NCI-H2196 treated with DMSO at 0.1 percent for 48 hours (cell line): ENCODE measurements at regions not wholly inside any gene's neighbourhood (a gene's known extent, or its start where the extent isn't known, plus 50 kb on each side); places are given as distances from the start of the nearest gene placed in this dataset.
"Not testable (repeated sequence)": the region's sequence is repeated elsewhere in the genome, so short reads cannot be mapped to it uniquely, and the experiment has no call there.

Experiments
- DNase-seq: peaks from one replicate; lab custom pipeline; 2025; ENCODE audit not compliant: unreplicated experiment; lab: John Stamatoyannopoulos, UW

- no peak for DNase-seq
Measured at GRCh38 chr3:150135287-150135721, 164.6 kb upstream of the PFN2 start.

- no peak for DNase-seq
Measured at GRCh38 chr3:150133293-150133692, 162.6 kb upstream of the PFN2 start.

DNA sequence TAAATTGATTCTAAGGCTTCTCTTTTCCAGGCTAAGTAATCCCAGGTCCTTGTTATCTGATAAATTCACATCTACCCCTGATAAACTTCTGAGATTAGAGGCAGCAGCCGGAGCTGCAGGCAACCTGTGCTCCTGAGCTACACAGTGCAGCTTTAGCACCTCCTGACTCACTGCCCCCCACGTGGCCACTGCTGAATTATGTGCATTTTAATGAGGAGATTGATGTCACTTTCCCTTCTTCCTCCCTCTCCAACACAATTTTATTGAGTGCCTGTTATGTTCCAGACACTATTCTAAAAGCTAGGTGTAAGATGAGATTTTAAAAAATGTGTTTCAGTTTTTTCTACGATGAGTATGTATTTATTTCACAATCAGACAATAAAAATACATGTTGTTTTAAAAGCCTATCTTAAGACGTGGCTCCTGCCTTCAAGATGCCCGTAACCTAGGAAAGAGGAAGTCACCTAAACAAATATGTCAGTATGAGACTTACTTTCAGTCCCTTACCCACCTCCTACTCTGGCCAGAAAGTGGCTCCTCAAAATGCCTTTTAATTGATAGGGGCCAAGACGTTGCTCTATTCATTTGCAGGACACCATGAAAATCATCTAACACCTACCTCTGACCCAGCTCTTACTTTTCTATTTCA is 161.5 kb upstream of the PFN2 start:
- DNase-seq: no peak

DNA sequence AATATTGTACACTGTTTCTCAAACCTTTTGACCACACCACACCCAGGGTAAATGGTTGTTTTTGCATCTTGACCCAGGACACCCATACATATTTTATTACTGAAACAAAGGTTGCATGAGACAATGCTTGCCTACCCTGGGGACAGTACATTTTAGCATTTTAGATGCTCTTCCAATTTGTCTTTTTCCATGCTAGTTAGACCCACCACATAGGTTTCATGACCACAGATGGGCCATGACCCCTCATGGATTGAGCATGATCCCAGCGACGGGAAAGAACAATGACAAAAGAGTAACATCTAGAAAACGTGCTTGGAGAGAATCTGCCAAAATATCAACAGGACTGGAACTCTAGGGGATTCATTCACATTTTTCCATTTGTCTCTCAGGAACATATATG is 161.0 kb upstream of the PFN2 start:
- DNase-seq: no peak

GRCh38 chr3:150130404-150131100 is 159.9 kb upstream of the PFN2 start:
- no peak for DNase-seq

GRCh38 chr3:150129166-150129565 is 158.5 kb upstream of the PFN2 start:
- no peak for DNase-seq

DNA sequence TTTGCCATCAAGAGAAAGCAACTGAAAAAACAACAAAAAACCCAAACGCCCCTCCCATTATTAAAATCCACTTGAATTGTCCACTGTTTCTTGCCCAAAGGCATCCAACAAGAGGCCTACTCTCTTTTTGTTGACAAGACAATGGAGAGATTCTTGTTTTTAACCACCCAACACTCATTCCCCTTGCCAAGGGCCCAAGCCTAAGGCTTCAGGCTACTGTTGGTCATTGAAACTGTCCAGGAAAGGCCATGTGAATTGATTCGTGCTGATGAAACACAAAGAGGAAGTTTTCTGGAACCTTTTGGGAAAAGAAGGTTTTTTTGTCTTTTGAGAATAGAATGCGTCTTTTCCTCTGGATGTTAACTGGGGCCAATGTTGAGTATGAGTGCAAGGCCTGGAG is 157.4 kb upstream of the PFN2 start:
- DNase-seq: no peak

- no peak for DNase-seq
Measured at GRCh38 chr3:150127011-150127490, 156.4 kb upstream of the PFN2 start.

DNA sequence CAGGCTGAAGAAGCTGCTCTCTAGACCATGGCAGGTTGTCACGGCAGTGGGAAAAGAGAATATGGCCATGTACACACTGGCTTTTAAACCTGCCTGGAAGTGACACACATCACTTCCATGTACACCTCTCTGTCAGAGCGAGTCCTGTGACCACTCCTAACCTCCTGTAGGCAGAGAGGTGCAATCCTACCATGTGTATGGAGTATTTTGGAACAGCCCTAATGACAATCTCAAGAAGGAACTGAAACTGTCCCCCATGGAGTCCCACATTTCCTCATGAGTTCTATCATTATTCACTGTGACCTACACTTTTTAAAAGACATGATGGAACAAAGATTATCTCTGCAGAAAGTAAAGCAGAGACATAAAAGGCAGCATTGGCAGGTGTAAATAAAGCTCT is 153.4 kb upstream of the PFN2 start:
- DNase-seq: no peak

GRCh38 chr3:150123249-150123648 is 152.6 kb upstream of the PFN2 start:
- not testable (repeated sequence) for DNase-seq

GRCh38 chr3:150118219-150118618 is 147.5 kb upstream of the PFN2 start:
- DNase-seq: no peak

DNA sequence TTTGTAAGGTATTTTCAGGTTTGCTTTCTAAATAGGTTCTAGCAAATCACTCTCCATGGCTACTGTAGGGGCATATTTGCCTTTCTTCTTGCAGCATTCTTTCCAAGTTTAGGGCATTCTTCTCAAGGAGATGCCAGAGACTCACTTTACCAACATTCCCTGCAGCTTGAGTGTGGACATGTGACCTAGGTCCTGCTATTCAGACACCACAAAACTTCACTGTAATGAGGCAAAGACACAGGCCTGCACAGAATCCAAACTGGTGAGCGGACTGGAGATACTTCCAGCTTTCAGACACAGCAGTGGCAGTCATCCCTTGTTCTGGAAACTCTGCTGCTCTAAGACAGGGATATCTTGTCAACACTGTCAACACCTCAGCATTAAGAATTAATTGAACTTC is 146.4 kb upstream of the PFN2 start:
- DNase-seq: no peak

- no peak for DNase-seq
Measured at GRCh38 chr3:150116196-150116595, 145.5 kb upstream of the PFN2 start.

DNA sequence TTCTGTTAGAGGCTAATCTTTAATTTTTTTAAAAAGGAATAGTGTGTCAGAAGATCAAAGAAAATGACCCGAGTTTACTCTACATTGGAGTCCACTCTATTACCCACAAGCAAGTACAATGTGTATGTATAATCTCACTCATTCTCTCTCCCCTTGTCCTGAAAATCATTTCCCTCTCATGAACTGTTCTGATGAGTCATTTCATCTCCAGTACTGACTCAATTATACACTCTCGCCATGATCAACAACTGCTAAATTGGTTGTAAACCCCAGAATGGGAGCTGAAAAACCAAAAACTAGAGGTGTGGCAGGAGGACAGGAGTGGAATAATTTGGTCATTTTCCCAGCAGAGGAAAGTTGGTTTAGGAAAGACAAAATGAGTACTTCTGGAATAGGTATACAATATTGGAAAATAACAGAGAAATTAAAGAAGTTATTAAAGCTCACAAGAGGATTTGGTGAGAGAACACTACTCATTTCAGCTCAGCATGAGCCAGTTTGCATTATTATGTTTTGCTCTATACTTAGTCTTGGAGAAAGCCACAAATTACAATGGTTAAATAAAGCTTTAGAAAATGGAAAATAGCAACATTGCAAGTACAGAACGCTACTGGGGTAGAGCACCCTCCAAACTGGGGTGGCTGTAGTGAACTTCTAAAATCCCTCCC is 144.3 kb upstream of the PFN2 start:
- DNase-seq: no peak

- no peak for DNase-seq
Measured at GRCh38 chr3:150114273-150114672, 143.6 kb upstream of the PFN2 start.

- DNase-seq: no peak
Measured at GRCh38 chr3:150110097-150110496, 139.4 kb upstream of the PFN2 start.

- no peak for DNase-seq
Measured at GRCh38 chr3:150107429-150108175, 136.9 kb upstream of the PFN2 start.

- no peak for DNase-seq
Measured at GRCh38 chr3:150106740-150107428, 136.2 kb upstream of the PFN2 start.

DNA sequence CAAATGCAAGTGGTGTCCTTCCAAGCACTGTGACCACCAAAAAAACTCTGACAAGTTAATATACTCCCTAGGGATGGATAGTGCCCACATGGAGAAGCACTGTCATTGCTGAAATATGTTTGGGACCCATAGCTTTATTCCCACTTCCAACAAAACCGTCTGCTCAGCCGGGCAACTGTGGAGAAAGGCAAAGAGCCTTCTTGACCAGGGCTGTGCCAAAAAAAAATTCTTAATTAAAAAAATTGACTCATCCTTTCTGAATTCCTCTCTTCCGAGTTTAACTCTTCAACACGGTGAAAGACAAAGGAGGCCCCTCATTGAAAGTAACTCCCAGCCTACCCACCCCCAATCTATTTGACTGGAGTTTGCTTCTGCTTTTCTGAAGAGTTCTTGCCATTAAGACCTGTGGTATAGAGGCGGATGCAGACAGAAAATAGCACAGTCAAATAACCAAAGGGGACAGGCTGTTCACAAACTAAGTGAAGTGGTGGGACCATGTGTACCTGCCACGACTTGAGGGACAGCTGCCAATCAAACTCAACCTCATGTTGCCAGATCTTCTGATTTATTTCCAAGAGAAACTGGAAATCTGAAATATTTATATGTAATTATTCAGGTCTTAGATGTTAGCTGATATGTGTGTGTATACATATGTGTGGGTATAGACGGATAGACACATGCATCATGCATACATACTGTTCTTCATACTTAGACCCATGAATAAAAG is 135.4 kb upstream of the PFN2 start:
- no peak for DNase-seq

- DNase-seq: no peak
Measured at GRCh38 chr3:150105025-150105424, 134.3 kb upstream of the PFN2 start.
